ENCODE measurements at regions not wholly inside any gene's neighbourhood (a gene's known extent, or its start where the extent isn't known, plus 50 kb on each side); places are given as distances from the start of the nearest gene placed in this dataset.
"Not testable (repeated sequence)": the region's sequence is repeated elsewhere in the genome, so short reads cannot be mapped to it uniquely, and the experiment has no call there.

- H3K4me3 ChIP-seq (ENCODE audit: low read depth, low read length): peak overlapping the region; percentile 39
- DNase-seq (ENCODE audit: low read depth): peak; percentile 34
- TF ChIP-seq CTCF (IDR thresholded peaks at IDR 0.05; ENCODE audit: control insufficient read depth, extremely low read depth, insufficient read depth): peak; percentile 24
Measured at GRCh38 chr5:34244281-34245031, 201.4 kb upstream of the C1QTNF3 start.

GRCh38 chr5:34245032-34245394, 202.0 kb upstream of the C1QTNF3 start:
- not testable (repeated sequence) for H3K4me3 ChIP-seq (ENCODE audit: low read depth, low read length); DNase-seq (ENCODE audit: low read depth)

- peak; percentile 80 for DNase-seq (ENCODE audit: low read depth)
- H3K4me3 ChIP-seq (ENCODE audit: low read depth, low read length): peak overlapping the region; percentile 31; the same call in 1 of the 2 replicates
Measured at GRCh38 chr5:34245813-34246212, 202.8 kb upstream of the C1QTNF3 start.

- not testable (repeated sequence) for H3K4me3 ChIP-seq (ENCODE audit: low read depth, low read length); DNase-seq (ENCODE audit: low read depth)
Measured at GRCh38 chr5:34258598-34258997, 215.6 kb upstream of the C1QTNF3 start.

GRCh38 chr5:34261020-34261419, 218.0 kb upstream of the C1QTNF3 start:
- H3K4me3 ChIP-seq (ENCODE audit: low read depth, low read length); DNase-seq (ENCODE audit: low read depth): not testable (repeated sequence)

- not testable (repeated sequence) for DNase-seq (ENCODE audit: low read depth); H3K4me3 ChIP-seq (ENCODE audit: low read depth, low read length)
Measured at GRCh38 chr5:34266151-34266550, 223.1 kb upstream of the C1QTNF3 start.

- DNase-seq (ENCODE audit: low read depth); H3K4me3 ChIP-seq (ENCODE audit: low read depth, low read length): not testable (repeated sequence)
Measured at GRCh38 chr5:34296759-34297158, 253.7 kb upstream of the C1QTNF3 start.

- not testable (repeated sequence) for H3K4me3 ChIP-seq (ENCODE audit: low read depth, low read length); DNase-seq (ENCODE audit: low read depth)
Measured at GRCh38 chr5:34329201-34329600, 286.2 kb upstream of the C1QTNF3 start.

GRCh38 chr5:34329611-34330108, 286.6 kb upstream of the C1QTNF3 start:
- DNase-seq (ENCODE audit: low read depth); H3K4me3 ChIP-seq (ENCODE audit: low read depth, low read length): not testable (repeated sequence)

GRCh38 chr5:34331928-34332454, 289.0 kb upstream of the C1QTNF3 start:
- not testable (repeated sequence) for H3K4me3 ChIP-seq (ENCODE audit: low read depth, low read length); DNase-seq (ENCODE audit: low read depth)

GRCh38 chr5:34339408-34340001, 296.5 kb upstream of the C1QTNF3 start:
- H3K4me3 ChIP-seq (ENCODE audit: low read depth, low read length); DNase-seq (ENCODE audit: low read depth): not testable (repeated sequence)

GRCh38 chr5:34354440-34354839, 301.7 kb upstream of the RAI14 start:
- DNase-seq (ENCODE audit: low read depth); H3K4me3 ChIP-seq (ENCODE audit: low read depth, low read length): not testable (repeated sequence)

GRCh38 chr5:34371417-34371816, 284.7 kb upstream of the RAI14 start:
- DNase-seq (ENCODE audit: low read depth); H3K4me3 ChIP-seq (ENCODE audit: low read depth, low read length): not testable (repeated sequence)

- DNase-seq (ENCODE audit: low read depth); H3K4me3 ChIP-seq (ENCODE audit: low read depth, low read length): not testable (repeated sequence)
Measured at GRCh38 chr5:34371817-34372216, 284.3 kb upstream of the RAI14 start.

GRCh38 chr5:34372739-34373138, 283.4 kb upstream of the RAI14 start:
- DNase-seq (ENCODE audit: low read depth); H3K4me3 ChIP-seq (ENCODE audit: low read depth, low read length): not testable (repeated sequence)

GRCh38 chr5:34377651-34378050, 278.5 kb upstream of the RAI14 start:
- not testable (repeated sequence) for H3K4me3 ChIP-seq (ENCODE audit: low read depth, low read length); DNase-seq (ENCODE audit: low read depth)

GRCh38 chr5:34378498-34378897, 277.6 kb upstream of the RAI14 start:
- H3K4me3 ChIP-seq (ENCODE audit: low read depth, low read length); DNase-seq (ENCODE audit: low read depth): not testable (repeated sequence)

GRCh38 chr5:34388754-34389153, 267.4 kb upstream of the RAI14 start:
- not testable (repeated sequence) for DNase-seq (ENCODE audit: low read depth); H3K4me3 ChIP-seq (ENCODE audit: low read depth, low read length)
